Vagina (tissue), 2 donors: ENCODE measurements at regions not wholly inside any gene's neighbourhood (a gene's known extent, or its start where the extent isn't known, plus 50 kb on each side); places are given as distances from the start of the nearest gene placed in this dataset.

ENCODE experiments used
- CTCF ChIP-seq, 3 experiments: fragments of 450-650 bp in 2 of 3; fragments of 200-600 bp in 1 of 3; sonication (generic) in 1 of 3; IDR thresholded peaks; one replicate each; pipeline ENCODE4 v1.5.1; 2017 to 2019; ENCODE audit warnings: antibody characterized with exemption in 3 of 3, mild to moderate bottlenecking in 2 of 3, moderate library complexity in 2 of 3
- POLR2A ChIP-seq, 2 donors: fragments of 450-650 bp; IDR thresholded peaks; one replicate each; pipeline ENCODE4 v1.6.1; 2017; ENCODE audit warnings: antibody characterized with exemption in 2 of 2, mild to moderate bottlenecking in 2 of 2, moderate library complexity in 2 of 2
- POLR2AphosphoS5 ChIP-seq, 2 donors: sonication (generic); formaldehyde crosslinking; IDR thresholded peaks; one replicate each; pipeline ENCODE4 v1.9.0; 2017; ENCODE audit warnings: antibody characterized with exemption in 2 of 2, mild to moderate bottlenecking in 2 of 2, low read depth in 1 of 2; ENCODE audit not compliant: insufficient read depth in 1 of 2

DNA sequence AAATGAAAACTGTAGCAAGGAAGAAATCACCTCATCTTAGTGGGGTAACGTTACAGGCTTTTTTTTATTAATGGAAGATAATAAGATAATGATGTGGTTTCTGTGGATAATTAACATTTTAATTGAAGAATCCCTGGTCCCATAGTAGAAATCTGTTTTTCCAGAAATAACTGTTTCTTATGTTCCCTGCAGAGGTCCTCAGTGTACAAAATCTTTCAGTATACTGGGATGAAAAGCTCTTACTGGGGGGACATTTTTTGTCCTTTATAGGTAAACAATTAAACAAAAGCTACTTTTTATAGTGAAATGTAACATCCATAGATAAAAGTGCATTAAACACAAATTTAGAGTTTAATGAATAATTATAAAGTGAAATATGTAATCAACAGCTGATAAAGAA lies 312.2 kb downstream of the ATXN7L3B start:
- no peak for TF ChIP-seq CTCF (IDR thresholded peaks at IDR 0.05)
- TF ChIP-seq POLR2A (IDR thresholded peaks at IDR 0.05), result no peak
- no peak for TF ChIP-seq POLR2AphosphoS5 (IDR thresholded peaks at IDR 0.05; ENCODE audit: insufficient read depth in 1 of 2, low read depth in 1 of 2)
